ENCODE measurements at regions not wholly inside any gene's neighbourhood (a gene's known extent, or its start where the extent isn't known, plus 50 kb on each side); places are given as distances from the start of the nearest gene placed in this dataset.

DNA sequence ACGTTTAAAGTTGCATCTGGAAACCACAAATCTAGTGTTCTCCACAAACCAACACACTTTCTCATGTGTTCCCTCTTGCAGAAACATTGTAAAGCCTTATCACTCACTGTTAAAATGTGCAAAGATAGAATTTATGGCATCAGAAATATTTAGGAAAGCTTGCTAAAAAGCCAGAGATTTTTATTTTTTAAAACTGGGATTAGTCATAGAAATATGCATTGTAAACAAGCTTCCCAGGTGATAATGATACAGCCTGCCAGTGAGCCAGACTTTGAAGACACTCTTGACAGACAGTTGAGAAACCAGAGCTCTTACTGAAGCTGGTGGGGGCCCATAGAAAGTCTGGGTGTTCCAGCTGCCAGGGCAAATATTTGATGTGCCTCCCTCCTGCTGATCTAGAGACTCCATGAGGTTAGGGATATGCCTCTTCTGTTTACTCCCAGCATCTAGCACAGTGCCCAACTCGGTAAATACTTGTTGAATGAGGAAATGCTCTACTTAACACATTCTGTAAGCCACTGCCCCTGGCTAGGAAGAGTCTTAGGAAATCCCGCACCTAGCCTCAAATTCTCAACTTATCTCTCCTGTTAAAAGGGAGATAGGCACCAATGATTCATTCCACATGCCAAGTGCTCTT, 179.0 kb upstream of the RASGEF1B start:
- no peak for TF ChIP-seq POLR2A (IDR thresholded peaks at IDR 0.05)
- TF ChIP-seq, protein P1, sequence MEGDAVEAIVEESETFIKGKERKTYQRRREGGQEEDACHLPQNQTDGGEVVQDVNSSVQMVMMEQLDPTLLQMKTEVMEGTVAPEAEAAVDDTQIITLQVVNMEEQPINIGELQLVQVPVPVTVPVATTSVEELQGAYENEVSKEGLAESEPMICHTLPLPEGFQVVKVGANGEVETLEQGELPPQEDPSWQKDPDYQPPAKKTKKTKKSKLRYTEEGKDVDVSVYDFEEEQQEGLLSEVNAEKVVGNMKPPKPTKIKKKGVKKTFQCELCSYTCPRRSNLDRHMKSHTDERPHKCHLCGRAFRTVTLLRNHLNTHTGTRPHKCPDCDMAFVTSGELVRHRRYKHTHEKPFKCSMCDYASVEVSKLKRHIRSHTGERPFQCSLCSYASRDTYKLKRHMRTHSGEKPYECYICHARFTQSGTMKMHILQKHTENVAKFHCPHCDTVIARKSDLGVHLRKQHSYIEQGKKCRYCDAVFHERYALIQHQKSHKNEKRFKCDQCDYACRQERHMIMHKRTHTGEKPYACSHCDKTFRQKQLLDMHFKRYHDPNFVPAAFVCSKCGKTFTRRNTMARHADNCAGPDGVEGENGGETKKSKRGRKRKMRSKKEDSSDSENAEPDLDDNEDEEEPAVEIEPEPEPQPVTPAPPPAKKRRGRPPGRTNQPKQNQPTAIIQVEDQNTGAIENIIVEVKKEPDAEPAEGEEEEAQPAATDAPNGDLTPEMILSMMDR (IDR thresholded peaks at IDR 0.05) = no peak

Measured in transverse colon (tissue), 3 donors.